IMR-90 (cell line): ENCODE measurements at regions not wholly inside any gene's neighbourhood (a gene's known extent, or its start where the extent isn't known, plus 50 kb on each side); places are given as distances from the start of the nearest gene placed in this dataset.
A peak's percentile ranks its signal among the peaks of the same experiment; 100 is the strongest.

Experiments
- ATAC-seq: fragments of 200-7000 bp; cut with Tn5 transposase; 2 replicates; pipeline ENCODE4 v1.9.1; 2020; ENCODE audit warnings: low read depth, mild to moderate bottlenecking, moderate library complexity
- BruUV-seq: library from RNA; stranded (reverse); fragments of 400-500 nt; replicated peaks from 2 replicates; lab custom pipeline; 2021; lab: Mats Ljungman, UMichigan
- CTCF ChIA-PET: fragments of 300-600 bp; formaldehyde crosslinking; extraction: SDS; loops from one replicate; lab custom pipeline; 2021; ENCODE audit warnings: antibody characterized with exemption; lab: Yijun Ruan, JAX
- POLR2A ChIA-PET: fragments of 300-600 bp; sonication (Branson Sonifier 250); formaldehyde crosslinking; loops from one replicate; lab custom pipeline; 2022; ENCODE audit warnings: antibody characterized with exemption; ENCODE audit not compliant: unreplicated experiment; lab: Charles Lee
- DNase-seq: peaks from one replicate; pipeline ENCODE4 v3.0.0; 2013
- H2AFZ ChIP-seq: replicated peaks from 2 replicates; pipeline ENCODE3; 2013; ENCODE audit warnings: low read length, mild to moderate bottlenecking; ENCODE audit not compliant: poor library complexity
- H2AK5ac ChIP-seq: 2 replicates; pipeline ENCODE4 v1.6.1; 2013; ENCODE audit warnings: low read depth, low read length, inconsistent platforms
- H2AK9ac ChIP-seq: replicated peaks from 2 replicates; pipeline ENCODE3; 2013; ENCODE audit warnings: mild to moderate bottlenecking, low read depth, low read length, moderate library complexity; ENCODE audit not compliant: poor library complexity
- H2BK120ac ChIP-seq: 2 replicates; pipeline ENCODE4 v1.6.1; 2013; ENCODE audit warnings: low read depth, low read length, inconsistent platforms
- H2BK15ac ChIP-seq: 3 replicates; pipeline ENCODE4 v1.6.1; 2013; ENCODE audit warnings: low read depth, low read length, inconsistent platforms
- H2BK20ac ChIP-seq: 2 replicates; pipeline ENCODE4 v1.6.1; 2013; ENCODE audit warnings: low read depth, mild to moderate bottlenecking, inconsistent platforms, low read length, moderate library complexity
- H2BK5ac ChIP-seq: 2 replicates; pipeline ENCODE4 v1.6.1; 2013; ENCODE audit warnings: mild to moderate bottlenecking, low read depth, low read length, inconsistent platforms; ENCODE audit not compliant: poor library complexity, severe bottlenecking
- H3K14ac ChIP-seq: replicated peaks from 2 replicates; pipeline ENCODE4 v1.6.1; 2013; ENCODE audit warnings: low read depth, low read length, inconsistent platforms
- H3K18ac ChIP-seq: 2 replicates; pipeline ENCODE4 v1.6.1; 2013; ENCODE audit warnings: low read depth, low read length, control low read depth
- H3K23ac ChIP-seq: 2 replicates; pipeline ENCODE4 v1.6.1; 2013; ENCODE audit warnings: low read depth, low read length, inconsistent platforms
- H3K27ac ChIP-seq: 2 replicates; pipeline ENCODE4 v1.5.1; 2013; ENCODE audit warnings: mild to moderate bottlenecking, control low read depth, low read length; ENCODE audit not compliant: insufficient read depth
- H3K27me3 ChIP-seq: 2 replicates; pipeline ENCODE4 v1.6.1; 2013; ENCODE audit warnings: low read length; ENCODE audit not compliant: control insufficient read depth, insufficient read depth
- H3K36me3 ChIP-seq: 2 replicates; pipeline ENCODE4 v1.6.1; 2013; ENCODE audit warnings: low read length, mixed read lengths; ENCODE audit not compliant: control insufficient read depth, insufficient read depth
- H3K4ac ChIP-seq: 2 replicates; pipeline ENCODE4 v1.6.1; 2013; ENCODE audit warnings: low read depth, low read length, inconsistent platforms
- H3K4me1 ChIP-seq: 2 replicates; pipeline ENCODE4 v1.6.1; 2013; ENCODE audit warnings: low read length, mixed read lengths; ENCODE audit not compliant: control insufficient read depth, insufficient read depth
- H3K4me2 ChIP-seq: 2 replicates; pipeline ENCODE4 v1.6.1; 2013; ENCODE audit warnings: low read depth, mild to moderate bottlenecking, control low read depth, low read length, moderate library complexity
- H3K4me3 ChIP-seq: 2 replicates; pipeline ENCODE4 v1.5.1; 2013; ENCODE audit warnings: low read depth, mild to moderate bottlenecking, control low read depth, low read length, moderate library complexity; ENCODE audit not compliant: insufficient read depth
- H3K56ac ChIP-seq: 2 replicates; pipeline ENCODE4 v1.6.1; 2013; ENCODE audit warnings: low read length, inconsistent platforms; ENCODE audit not compliant: insufficient read depth; ENCODE audit errors: extremely low read depth
- H3K79me1 ChIP-seq, 2 experiments: 2 replicates each; pipeline ENCODE4 v1.6.1; 2013; ENCODE audit warnings: low read length in 2 of 2, inconsistent platforms in 1 of 2, low read depth in 1 of 2
- H3K9ac ChIP-seq: 2 replicates; pipeline ENCODE4 v1.6.1; 2013; ENCODE audit warnings: low read depth, low read length, control low read depth
- H3K9me1 ChIP-seq: 2 replicates; pipeline ENCODE4 v1.6.1; 2013; ENCODE audit warnings: low read length, inconsistent platforms; ENCODE audit not compliant: insufficient read depth
- H3K9me3 ChIP-seq: 2 replicates; pipeline ENCODE4 v1.6.1; 2013; ENCODE audit warnings: low read length; ENCODE audit not compliant: control insufficient read depth, insufficient read depth
- H4K20me1 ChIP-seq: 2 replicates; pipeline ENCODE4 v1.6.1; 2013; ENCODE audit warnings: low read length, inconsistent platforms; ENCODE audit not compliant: insufficient read depth
- H4K5ac ChIP-seq: 2 replicates; pipeline ENCODE4 v1.6.1; 2013; ENCODE audit warnings: mild to moderate bottlenecking, low read depth, low read length, control low read depth
- H4K8ac ChIP-seq, 2 experiments: 2 replicates each; pipeline ENCODE4 v1.6.1; 2013; ENCODE audit warnings: low read depth in 2 of 2, low read length in 2 of 2, control low read depth in 1 of 2, inconsistent platforms in 1 of 2
- H4K91ac ChIP-seq: 2 replicates; pipeline ENCODE4 v1.6.1; 2013; ENCODE audit warnings: low read depth, low read length, inconsistent platforms; ENCODE audit not compliant: insufficient read depth
- CHD1 ChIP-seq: IDR thresholded peaks from 2 replicates; pipeline ENCODE4 v1.6.1; 2012; ENCODE audit warnings: low read depth, low read length, improper control_type of control experiment
- FOS ChIP-seq: fragments of 150-350 bp; IDR thresholded peaks from 2 replicates; pipeline ENCODE4 v1.6.1; 2016; ENCODE audit warnings: low read depth, low read length
- MAFK ChIP-seq: IDR thresholded peaks from 2 replicates; pipeline ENCODE4 v1.6.1; 2012; ENCODE audit warnings: low read depth, low read length, improper control_type of control experiment
- POLR2A ChIP-seq: IDR thresholded peaks from 2 replicates; pipeline ENCODE4 v1.6.1; 2012; ENCODE audit warnings: mild to moderate bottlenecking, low read depth, low read length
- RAD21 ChIP-seq: IDR thresholded peaks from 2 replicates; pipeline ENCODE4 v1.6.1; 2012; ENCODE audit warnings: low read length, improper control_type of control experiment
- RFX5 ChIP-seq: IDR thresholded peaks from 2 replicates; pipeline ENCODE4 v1.8.0; 2012; ENCODE audit warnings: low read depth, mild to moderate bottlenecking, low read length, moderate library complexity
- WGBS, 2 experiments: methylation state at CpG; one replicate each; pipeline versions ENCODE4 v1.1.5 to v1.1.7; 2013; ENCODE audit warnings: missing lambda C conversion rate in 2 of 2; ENCODE audit not compliant: insufficient read length in 1 of 2; ENCODE audit errors: extremely low coverage in 2 of 2; 5-methylcytosine and 5-hydroxymethylcytosine counted together
- dilution Hi-C: fragments of 300-500 bp; cut with HindIII; formaldehyde crosslinking; loops from one replicate; pipeline ENCODE4 v1.14.3; 2018; ENCODE audit warnings: low sequenced_read_pairs; ENCODE audit not compliant: unreplicated experiment
- in situ Hi-C: fragments of 300-500 bp; cut with MboI; formaldehyde crosslinking; loops from 3 replicates; pipeline ENCODE4 v1.14.3; 2019; ENCODE audit warnings: low sequenced_read_pairs, inconsistent platforms, mixed read lengths
- intact Hi-C: fragments of 100-400 bp; cut with micrococcal nuclease; formaldehyde crosslinking; loops from 2 replicates; pipeline ENCODE4 v1.10.0; 2022
- TF ChIP-seq, protein P1 (sequence below): fragments of 150-350 bp; IDR thresholded peaks from 2 replicates; pipeline ENCODE4 v1.6.1; 2017; ENCODE audit warnings: mild to moderate bottlenecking, antibody characterized with exemption, low read length, low read depth
- TF ChIP-seq, protein P2 (sequence below): conservative IDR thresholded peaks from 2 replicates; pipeline ENCODE4 v1.5.1; 2012; ENCODE audit warnings: mild to moderate bottlenecking, low read depth, low read length, improper control_type of control experiment
- TF ChIP-seq, protein P3 (sequence below): fragments of 150-350 bp; IDR thresholded peaks from 2 replicates; pipeline ENCODE4 v1.6.1; 2016; ENCODE audit warnings: low read depth, mild to moderate bottlenecking, low read length, moderate library complexity, borderline replicate concordance

DNA sequence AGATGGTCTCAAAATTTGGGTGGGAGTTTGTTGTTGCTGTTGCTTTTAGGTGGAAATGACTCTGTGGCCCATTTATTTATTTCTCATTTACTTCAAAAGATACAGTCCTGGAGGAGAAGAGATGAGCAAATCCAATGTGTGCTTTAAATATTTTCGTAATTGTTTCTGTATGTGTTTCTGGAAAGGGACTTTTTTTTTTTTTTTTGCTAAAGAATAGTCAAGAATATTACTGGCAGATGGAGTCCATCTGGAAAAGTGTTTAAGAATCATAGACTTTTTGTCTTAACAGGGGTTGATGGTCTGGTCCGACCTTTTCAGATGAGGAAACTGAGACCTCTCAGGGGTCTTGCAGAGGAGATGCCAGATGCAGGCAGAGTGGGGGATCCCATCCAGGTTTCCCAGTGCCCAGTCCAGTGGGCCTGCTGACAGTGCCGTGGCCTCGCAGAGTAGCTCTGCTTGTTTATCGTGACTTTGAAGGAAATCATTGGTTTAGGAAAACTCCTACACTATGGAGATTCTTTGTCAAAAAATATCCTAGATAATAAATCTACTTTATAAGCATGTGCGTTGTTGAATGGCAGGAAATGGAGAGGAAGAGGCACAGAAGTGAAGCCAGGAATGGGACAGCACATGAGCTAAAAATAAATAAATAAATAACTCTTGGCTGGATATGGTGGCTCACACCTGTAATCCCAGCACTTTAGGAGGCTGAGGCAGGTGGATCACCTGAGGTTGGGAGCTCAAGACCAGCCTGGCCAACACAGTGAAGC lies 164.3 kb upstream of the SVIL start:
- dilution Hi-C loops (no loop called here), in situ Hi-C loops (no loop called here), intact Hi-C loops (no loop called here)
- peak overlapping the region; percentile 15; the same call in 1 of the 3 replicates for H2BK15ac ChIP-seq
- peaks cover 20% of the 10 kb centered on the region for H3K9me1 ChIP-seq
- H3K27ac ChIP-seq, result peak overlapping the region; percentile 77; the same call in 1 of the 2 replicates
- H3K4me1 ChIP-seq, result peaks cover 21% of the 10 kb centered on the region
- no peak overlapping the region for H3K23ac ChIP-seq
- H4K20me1 ChIP-seq, result no peaks in the 10 kb centered on the region
- no peak overlapping the region for H2AK5ac ChIP-seq
- no peak overlapping the region for H3K4me2 ChIP-seq
- no peak overlapping the region for H3K14ac ChIP-seq
- H2AFZ ChIP-seq, result no peak overlapping the region
- ChIA-PET CTCF (no interaction called here), POLR2A (no interaction called here)
- H3K27me3 ChIP-seq, result no peaks in the 10 kb centered on the region
- no peak overlapping the region for H3K56ac ChIP-seq
- H4K8ac ChIP-seq, result peak overlapping the region in 1 of 2 experiments; percentile 36; a peak in 1 of 4 replicates
- H2BK5ac ChIP-seq, result no peak overlapping the region
- no peak for ATAC-seq
- H3K18ac ChIP-seq, result peak overlapping the region; percentile 66
- no peak overlapping the region; the same call in 1 of the 2 replicates for H4K5ac ChIP-seq
- no peak overlapping the region for H3K9ac ChIP-seq
- DNase-seq, result no peak
- H4K91ac ChIP-seq, result peak overlapping the region; percentile 37; the same call in 1 of the 2 replicates
- H3K36me3 ChIP-seq, result no peaks in the 10 kb centered on the region
- H3K79me1 ChIP-seq, result no peaks in the 10 kb centered on the region
- no peak overlapping the region for H2AK9ac ChIP-seq
- no peaks in the 10 kb centered on the region for H3K9me3 ChIP-seq
- H3K4ac ChIP-seq, result 0 out of 2 replicates have a peak overlapping the region, but pooled peaks have one; percentile 6
- BruUV-seq, result no TSS peak
- 0 out of 2 replicates have a peak overlapping the region, but pooled peaks have one; percentile 18 for H2BK20ac ChIP-seq
- peak overlapping the region; percentile 7; the same call in 1 of the 2 replicates for H2BK120ac ChIP-seq
- no peak overlapping the region for H3K4me3 ChIP-seq
- WGBS, 2 experiments, result 30% methylated on average over 2 of the region's 6 CpGs; no CpG with 5 or more reads in 1 of the 2 experiments
- TF ChIP-seq, protein P1, sequence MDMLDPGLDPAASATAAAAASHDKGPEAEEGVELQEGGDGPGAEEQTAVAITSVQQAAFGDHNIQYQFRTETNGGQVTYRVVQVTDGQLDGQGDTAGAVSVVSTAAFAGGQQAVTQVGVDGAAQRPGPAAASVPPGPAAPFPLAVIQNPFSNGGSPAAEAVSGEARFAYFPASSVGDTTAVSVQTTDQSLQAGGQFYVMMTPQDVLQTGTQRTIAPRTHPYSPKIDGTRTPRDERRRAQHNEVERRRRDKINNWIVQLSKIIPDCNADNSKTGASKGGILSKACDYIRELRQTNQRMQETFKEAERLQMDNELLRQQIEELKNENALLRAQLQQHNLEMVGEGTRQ, result no peak
- no peak for TF ChIP-seq MAFK
- TF ChIP-seq, protein P2, sequence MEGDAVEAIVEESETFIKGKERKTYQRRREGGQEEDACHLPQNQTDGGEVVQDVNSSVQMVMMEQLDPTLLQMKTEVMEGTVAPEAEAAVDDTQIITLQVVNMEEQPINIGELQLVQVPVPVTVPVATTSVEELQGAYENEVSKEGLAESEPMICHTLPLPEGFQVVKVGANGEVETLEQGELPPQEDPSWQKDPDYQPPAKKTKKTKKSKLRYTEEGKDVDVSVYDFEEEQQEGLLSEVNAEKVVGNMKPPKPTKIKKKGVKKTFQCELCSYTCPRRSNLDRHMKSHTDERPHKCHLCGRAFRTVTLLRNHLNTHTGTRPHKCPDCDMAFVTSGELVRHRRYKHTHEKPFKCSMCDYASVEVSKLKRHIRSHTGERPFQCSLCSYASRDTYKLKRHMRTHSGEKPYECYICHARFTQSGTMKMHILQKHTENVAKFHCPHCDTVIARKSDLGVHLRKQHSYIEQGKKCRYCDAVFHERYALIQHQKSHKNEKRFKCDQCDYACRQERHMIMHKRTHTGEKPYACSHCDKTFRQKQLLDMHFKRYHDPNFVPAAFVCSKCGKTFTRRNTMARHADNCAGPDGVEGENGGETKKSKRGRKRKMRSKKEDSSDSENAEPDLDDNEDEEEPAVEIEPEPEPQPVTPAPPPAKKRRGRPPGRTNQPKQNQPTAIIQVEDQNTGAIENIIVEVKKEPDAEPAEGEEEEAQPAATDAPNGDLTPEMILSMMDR, result no peak
- TF ChIP-seq CHD1, result no peak
- no peak for TF ChIP-seq RFX5
- TF ChIP-seq POLR2A, result no peak
- no peak for TF ChIP-seq FOS
- TF ChIP-seq, protein P3, sequence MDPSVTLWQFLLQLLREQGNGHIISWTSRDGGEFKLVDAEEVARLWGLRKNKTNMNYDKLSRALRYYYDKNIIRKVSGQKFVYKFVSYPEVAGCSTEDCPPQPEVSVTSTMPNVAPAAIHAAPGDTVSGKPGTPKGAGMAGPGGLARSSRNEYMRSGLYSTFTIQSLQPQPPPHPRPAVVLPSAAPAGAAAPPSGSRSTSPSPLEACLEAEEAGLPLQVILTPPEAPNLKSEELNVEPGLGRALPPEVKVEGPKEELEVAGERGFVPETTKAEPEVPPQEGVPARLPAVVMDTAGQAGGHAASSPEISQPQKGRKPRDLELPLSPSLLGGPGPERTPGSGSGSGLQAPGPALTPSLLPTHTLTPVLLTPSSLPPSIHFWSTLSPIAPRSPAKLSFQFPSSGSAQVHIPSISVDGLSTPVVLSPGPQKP, result no peak
- no peak for TF ChIP-seq RAD21
